ENCODE measurements at regions not wholly inside any gene's neighbourhood (a gene's known extent, or its start where the extent isn't known, plus 50 kb on each side); places are given as distances from the start of the nearest gene placed in this dataset.

DNA sequence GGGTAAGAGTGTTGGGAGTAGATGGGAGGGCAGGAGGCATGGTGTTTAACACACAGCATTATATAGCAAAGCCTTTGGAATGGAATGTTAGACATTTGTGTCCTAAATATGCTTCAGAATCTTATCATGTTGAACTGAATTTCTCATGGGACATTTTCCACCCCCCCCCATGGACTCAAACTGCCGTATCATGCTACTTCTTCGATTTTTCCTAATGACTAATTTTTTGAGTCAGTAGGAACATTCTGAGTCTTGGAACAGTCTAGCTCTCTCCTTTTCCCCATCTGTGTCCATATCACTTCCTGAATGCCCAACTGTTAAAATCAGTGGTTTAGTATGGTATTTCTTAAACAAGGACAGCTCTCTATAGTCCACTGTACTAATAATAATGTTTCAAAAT is 380.6 kb downstream of the TLE4 start:
- Histone ChIP-seq H3K4me1 (ENCODE audit: insufficient read depth, low read length) (no peaks in the 10 kb centered on the region), H3K27me3 (ENCODE audit: insufficient read depth, low read length) (no peaks in the 10 kb centered on the region), H3K27ac (ENCODE audit: low read length) (no peak overlapping the region), H3K9me3 (ENCODE audit: insufficient read depth, low read depth, low read length) (no peaks in the 10 kb centered on the region), H3K9ac (ENCODE audit: low read depth, low read length) (no peak overlapping the region), H3K36me3 (ENCODE audit: insufficient read depth, low read depth, low read length) (no peaks in the 10 kb centered on the region), H3K4me3 (ENCODE audit: low read length) (no peak overlapping the region)

DNA sequence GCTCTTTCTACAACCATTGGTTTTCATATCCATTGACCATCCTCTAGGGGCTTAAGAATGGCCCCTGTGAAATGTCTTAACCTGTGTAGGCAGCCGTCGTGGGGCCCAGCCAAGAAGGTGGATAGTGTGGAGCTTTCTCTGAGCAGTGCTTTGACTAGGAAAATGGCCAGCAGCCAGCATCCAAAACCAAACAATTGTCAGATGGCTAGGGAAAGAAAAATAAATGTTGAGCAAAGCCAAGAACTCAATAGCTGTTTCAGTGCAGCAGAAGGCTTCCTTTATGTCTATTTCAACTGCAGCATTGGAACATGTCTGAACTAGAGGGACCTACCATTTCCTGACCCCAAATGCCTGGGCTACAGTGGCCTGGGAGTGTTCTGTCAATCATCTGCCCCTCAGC is 374.9 kb downstream of the TLE4 start:
- H3K27ac ChIP-seq (ENCODE audit: low read length) = no peak overlapping the region
- no peaks in the 10 kb centered on the region for H3K27me3 ChIP-seq (ENCODE audit: insufficient read depth, low read length)
- H3K9ac ChIP-seq (ENCODE audit: low read depth, low read length) = no peak overlapping the region
- H3K4me3 ChIP-seq (ENCODE audit: low read length) = no peak overlapping the region
- no peaks in the 10 kb centered on the region for H3K9me3 ChIP-seq (ENCODE audit: insufficient read depth, low read depth, low read length)
- no peaks in the 10 kb centered on the region for H3K36me3 ChIP-seq (ENCODE audit: insufficient read depth, low read depth, low read length)
- no peaks in the 10 kb centered on the region for H3K4me1 ChIP-seq (ENCODE audit: insufficient read depth, low read length)

DNA sequence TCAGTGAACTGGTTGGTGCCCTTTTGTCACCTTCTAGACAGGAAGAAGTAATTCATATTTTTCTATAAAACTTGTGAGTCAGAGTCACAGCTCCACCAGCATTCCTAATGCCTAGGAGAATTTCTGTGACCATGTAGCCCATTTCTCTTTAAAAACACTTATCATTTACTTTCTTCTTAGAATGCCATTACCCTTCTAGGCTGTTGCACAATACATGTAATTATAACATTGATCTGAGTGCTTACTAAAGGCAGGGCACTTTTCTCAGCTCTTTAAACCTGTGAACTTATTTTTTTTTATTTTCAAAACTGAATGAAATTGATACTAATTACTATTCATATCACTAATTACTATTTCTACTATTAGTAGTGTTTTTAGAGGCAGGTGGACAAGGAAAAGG is 373.7 kb downstream of the TLE4 start:
- Histone ChIP-seq H3K27me3 (ENCODE audit: insufficient read depth, low read length) (no peaks in the 10 kb centered on the region), H3K4me3 (ENCODE audit: low read length) (no peak overlapping the region), H3K9ac (ENCODE audit: low read depth, low read length) (no peak overlapping the region), H3K36me3 (ENCODE audit: insufficient read depth, low read depth, low read length) (no peaks in the 10 kb centered on the region), H3K27ac (ENCODE audit: low read length) (no peak overlapping the region), H3K4me1 (ENCODE audit: insufficient read depth, low read length) (no peaks in the 10 kb centered on the region), H3K9me3 (ENCODE audit: insufficient read depth, low read depth, low read length) (no peaks in the 10 kb centered on the region)

DNA sequence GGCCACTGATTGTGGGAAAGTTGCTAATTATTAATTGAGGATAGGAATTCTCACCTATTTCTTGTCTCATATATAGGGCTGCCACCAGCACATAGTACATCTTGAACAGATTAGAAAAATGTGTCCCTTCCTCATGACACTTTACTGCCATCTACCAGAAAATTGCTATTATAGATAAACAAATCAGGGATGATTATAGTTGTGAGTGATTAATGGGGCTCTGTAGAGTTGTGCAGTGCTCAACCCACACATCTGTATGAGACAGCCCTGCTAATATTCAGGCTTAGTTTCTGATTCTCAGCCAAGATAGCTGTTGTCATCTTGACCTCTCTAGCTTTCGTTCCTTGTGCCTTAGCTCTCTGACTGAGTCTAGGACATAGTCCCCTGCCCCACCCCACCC is 373.3 kb downstream of the TLE4 start:
- Histone ChIP-seq H3K27me3 (ENCODE audit: insufficient read depth, low read length) (no peaks in the 10 kb centered on the region), H3K4me3 (ENCODE audit: low read length) (no peak overlapping the region), H3K9ac (ENCODE audit: low read depth, low read length) (no peak overlapping the region), H3K36me3 (ENCODE audit: insufficient read depth, low read depth, low read length) (no peaks in the 10 kb centered on the region), H3K27ac (ENCODE audit: low read length) (no peak overlapping the region), H3K4me1 (ENCODE audit: insufficient read depth, low read length) (no peaks in the 10 kb centered on the region), H3K9me3 (ENCODE audit: insufficient read depth, low read depth, low read length) (no peaks in the 10 kb centered on the region)

DNA sequence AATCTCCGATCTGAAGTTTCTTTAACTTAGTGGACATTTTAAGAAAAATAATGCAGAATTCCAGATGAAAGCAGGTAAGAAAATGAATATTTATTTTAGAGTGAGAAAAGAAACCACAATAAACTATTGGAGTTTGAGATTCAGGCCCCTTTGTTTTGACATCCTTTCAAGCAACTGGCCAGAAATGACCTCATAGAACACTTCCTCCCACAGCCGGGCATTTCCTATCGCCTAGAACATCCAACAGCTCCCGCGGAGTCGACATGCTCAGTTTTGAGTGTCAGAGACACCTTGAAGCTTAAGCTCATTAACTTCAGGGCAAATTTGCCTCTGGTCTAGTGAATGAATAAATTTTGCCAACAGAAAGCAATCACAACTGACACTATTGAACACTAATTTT is 369.2 kb downstream of the TLE4 start:
- Histone ChIP-seq H3K9me3 (ENCODE audit: insufficient read depth, low read depth, low read length) (no peaks in the 10 kb centered on the region), H3K27ac (ENCODE audit: low read length) (no peak overlapping the region), H3K4me3 (ENCODE audit: low read length) (no peak overlapping the region), H3K9ac (ENCODE audit: low read depth, low read length) (no peak overlapping the region), H3K36me3 (ENCODE audit: insufficient read depth, low read depth, low read length) (no peaks in the 10 kb centered on the region), H3K4me1 (ENCODE audit: insufficient read depth, low read length) (no peaks in the 10 kb centered on the region), H3K27me3 (ENCODE audit: insufficient read depth, low read length) (no peaks in the 10 kb centered on the region)

DNA sequence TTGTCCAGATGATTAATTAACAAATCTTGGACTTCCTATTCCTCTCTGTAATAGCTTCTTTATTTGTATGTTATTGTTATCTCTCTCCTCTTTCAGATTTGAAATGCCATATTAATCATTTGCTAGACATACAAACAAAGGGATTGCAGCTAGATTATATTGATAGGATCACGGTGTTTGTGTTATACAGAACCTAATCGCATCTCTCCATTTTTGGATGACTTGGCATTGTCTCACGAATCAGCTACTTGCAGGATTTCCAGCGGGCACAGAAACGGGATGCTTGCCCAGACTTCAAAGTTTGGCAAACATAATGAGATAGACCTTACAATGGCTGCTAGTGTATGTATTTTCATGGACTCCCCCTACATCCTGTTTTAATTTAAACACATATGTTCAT is 368.1 kb downstream of the TLE4 start:
- H3K36me3 ChIP-seq (ENCODE audit: insufficient read depth, low read depth, low read length) = no peaks in the 10 kb centered on the region
- H3K9me3 ChIP-seq (ENCODE audit: insufficient read depth, low read depth, low read length) = no peaks in the 10 kb centered on the region
- H3K27me3 ChIP-seq (ENCODE audit: insufficient read depth, low read length) = no peaks in the 10 kb centered on the region
- no peak overlapping the region for H3K9ac ChIP-seq (ENCODE audit: low read depth, low read length)
- no peak overlapping the region for H3K4me3 ChIP-seq (ENCODE audit: low read length)
- no peaks in the 10 kb centered on the region for H3K4me1 ChIP-seq (ENCODE audit: insufficient read depth, low read length)
- H3K27ac ChIP-seq (ENCODE audit: low read length) = no peak overlapping the region

DNA sequence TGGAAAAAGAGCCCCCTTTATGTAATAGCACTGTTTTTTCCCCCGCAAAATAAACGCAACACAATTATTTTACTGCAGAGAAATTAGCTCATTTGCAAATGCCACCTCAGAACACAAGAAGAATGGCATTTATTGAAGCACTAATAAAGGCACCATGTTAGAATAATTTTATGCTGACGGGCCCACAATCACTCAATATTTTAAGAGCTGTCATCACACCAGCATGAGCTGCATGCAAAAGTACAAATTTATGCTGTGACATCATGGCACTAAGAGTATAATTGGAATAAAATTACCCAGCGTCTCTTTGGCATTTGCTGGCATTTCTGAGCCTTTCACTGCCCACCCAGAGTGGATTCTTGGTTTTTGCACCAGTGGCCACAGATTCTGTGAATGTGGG is 364.6 kb downstream of the TLE4 start:
- H3K27me3 ChIP-seq (ENCODE audit: insufficient read depth, low read length) = no peaks in the 10 kb centered on the region
- H3K9me3 ChIP-seq (ENCODE audit: insufficient read depth, low read depth, low read length) = no peaks in the 10 kb centered on the region
- H3K9ac ChIP-seq (ENCODE audit: low read depth, low read length) = no peak overlapping the region
- no peak overlapping the region for H3K4me3 ChIP-seq (ENCODE audit: low read length)
- H3K27ac ChIP-seq (ENCODE audit: low read length) = no peak overlapping the region
- no peaks in the 10 kb centered on the region for H3K4me1 ChIP-seq (ENCODE audit: insufficient read depth, low read length)
- H3K36me3 ChIP-seq (ENCODE audit: insufficient read depth, low read depth, low read length) = no peaks in the 10 kb centered on the region

DNA sequence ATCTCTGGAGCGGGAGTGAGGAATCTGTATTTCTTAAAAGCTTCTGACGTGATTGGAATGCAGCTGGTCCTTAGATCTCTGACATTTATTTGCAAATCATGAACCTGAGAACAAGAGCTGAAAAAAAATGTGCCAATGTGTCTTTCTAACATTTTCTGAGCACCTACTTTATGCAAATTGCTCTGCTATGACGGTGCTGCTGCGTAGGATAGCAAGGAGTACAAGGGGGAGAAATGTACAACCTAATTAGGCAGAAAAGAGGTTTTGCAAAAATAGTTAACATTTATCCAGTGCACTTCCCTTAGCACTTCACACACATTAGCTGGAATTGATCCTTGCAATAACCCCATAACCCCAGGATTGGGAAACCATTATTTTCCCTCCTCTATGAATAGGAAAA is 357.5 kb downstream of the TLE4 start:
- Histone ChIP-seq H3K36me3 (ENCODE audit: insufficient read depth, low read depth, low read length) (no peaks in the 10 kb centered on the region), H3K27me3 (ENCODE audit: insufficient read depth, low read length) (no peaks in the 10 kb centered on the region), H3K9ac (ENCODE audit: low read depth, low read length) (no peak overlapping the region), H3K4me3 (ENCODE audit: low read length) (no peak overlapping the region), H3K9me3 (ENCODE audit: insufficient read depth, low read depth, low read length) (no peaks in the 10 kb centered on the region), H3K27ac (ENCODE audit: low read length) (no peak overlapping the region), H3K4me1 (ENCODE audit: insufficient read depth, low read length) (no peaks in the 10 kb centered on the region)

DNA sequence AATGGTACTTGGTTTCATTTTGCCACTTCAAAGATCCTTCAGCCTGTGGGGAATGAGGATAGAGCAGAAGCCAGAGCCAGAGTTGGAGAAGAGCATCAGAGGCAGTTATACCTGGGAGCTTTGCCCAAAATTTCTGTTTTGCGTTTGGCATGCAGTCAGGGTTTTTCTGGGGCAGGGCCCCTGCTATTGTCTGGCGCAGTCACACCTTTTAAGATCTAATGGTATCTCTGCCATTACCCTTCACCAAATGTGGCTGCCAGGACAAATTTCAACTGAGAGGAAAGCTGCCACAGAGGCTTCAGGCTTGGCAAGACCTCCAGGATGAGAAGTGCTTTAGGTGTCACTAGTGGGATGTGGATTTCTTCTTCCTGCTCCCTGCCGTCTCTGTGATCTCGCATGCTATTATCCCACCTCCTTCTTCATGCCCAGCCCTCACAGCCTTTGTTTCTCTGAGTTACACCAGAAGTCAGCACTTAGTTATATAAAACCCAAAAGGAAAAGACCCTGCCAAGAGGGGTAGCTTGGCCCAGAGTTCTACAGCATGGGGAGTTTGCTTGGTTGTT is 357.0 kb downstream of the TLE4 start:
- H3K27ac ChIP-seq (ENCODE audit: low read length) = no peak overlapping the region
- no peaks in the 10 kb centered on the region for H3K27me3 ChIP-seq (ENCODE audit: insufficient read depth, low read length)
- no peaks in the 10 kb centered on the region for H3K36me3 ChIP-seq (ENCODE audit: insufficient read depth, low read depth, low read length)
- H3K9ac ChIP-seq (ENCODE audit: low read depth, low read length) = no peak overlapping the region
- no peaks in the 10 kb centered on the region for H3K4me1 ChIP-seq (ENCODE audit: insufficient read depth, low read length)
- no peak overlapping the region for H3K4me3 ChIP-seq (ENCODE audit: low read length)
- H3K9me3 ChIP-seq (ENCODE audit: insufficient read depth, low read depth, low read length) = no peaks in the 10 kb centered on the region

DNA sequence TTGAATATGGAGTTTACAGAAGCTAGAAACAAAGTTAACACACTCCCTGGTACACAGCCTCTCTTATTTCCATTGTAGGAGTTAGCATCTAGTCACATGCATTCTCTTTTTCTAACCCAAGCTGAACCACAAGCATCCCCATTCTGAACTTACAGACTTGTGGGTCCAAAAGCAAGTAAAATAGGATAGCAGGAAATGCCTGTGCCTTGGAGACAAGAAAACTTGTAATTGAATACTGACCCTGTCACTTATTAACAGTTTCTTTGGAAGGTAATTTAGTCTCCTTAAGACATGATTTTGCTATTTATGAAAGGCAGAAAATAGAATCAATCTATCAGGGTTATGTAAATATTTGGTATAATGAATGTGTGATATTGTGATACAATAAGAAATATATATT is 353.6 kb downstream of the TLE4 start:
- H3K4me3 ChIP-seq (ENCODE audit: low read length) = no peak overlapping the region
- H3K9me3 ChIP-seq (ENCODE audit: insufficient read depth, low read depth, low read length) = no peaks in the 10 kb centered on the region
- H3K27ac ChIP-seq (ENCODE audit: low read length) = no peak overlapping the region
- no peak overlapping the region for H3K9ac ChIP-seq (ENCODE audit: low read depth, low read length)
- H3K27me3 ChIP-seq (ENCODE audit: insufficient read depth, low read length) = no peaks in the 10 kb centered on the region
- no peaks in the 10 kb centered on the region for H3K4me1 ChIP-seq (ENCODE audit: insufficient read depth, low read length)
- no peaks in the 10 kb centered on the region for H3K36me3 ChIP-seq (ENCODE audit: insufficient read depth, low read depth, low read length)

DNA sequence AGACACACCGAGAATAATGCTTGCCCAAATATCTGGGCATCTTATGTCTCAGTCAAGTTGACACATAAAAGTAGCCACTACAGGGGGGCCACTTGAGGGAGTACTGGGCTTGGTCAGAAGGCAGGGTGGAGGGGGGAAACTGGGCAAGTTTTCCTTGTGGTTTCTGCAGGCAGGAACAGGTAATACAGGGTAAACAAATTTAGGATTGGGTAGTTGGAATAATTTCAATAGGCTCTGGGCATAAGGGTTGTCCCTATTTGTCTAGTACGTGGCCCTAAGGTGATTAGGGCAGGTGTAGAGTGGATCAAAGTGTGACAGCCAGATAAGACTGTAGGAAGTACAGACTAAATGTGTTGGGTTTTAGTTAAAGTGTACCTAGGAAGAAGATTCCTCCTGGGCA is 353.1 kb downstream of the TLE4 start:
- H3K36me3 ChIP-seq (ENCODE audit: insufficient read depth, low read depth, low read length) = no peaks in the 10 kb centered on the region
- H3K4me1 ChIP-seq (ENCODE audit: insufficient read depth, low read length) = no peaks in the 10 kb centered on the region
- no peaks in the 10 kb centered on the region for H3K27me3 ChIP-seq (ENCODE audit: insufficient read depth, low read length)
- no peak overlapping the region for H3K4me3 ChIP-seq (ENCODE audit: low read length)
- H3K9me3 ChIP-seq (ENCODE audit: insufficient read depth, low read depth, low read length) = no peaks in the 10 kb centered on the region
- H3K9ac ChIP-seq (ENCODE audit: low read depth, low read length) = no peak overlapping the region
- H3K27ac ChIP-seq (ENCODE audit: low read length) = no peak overlapping the region

DNA sequence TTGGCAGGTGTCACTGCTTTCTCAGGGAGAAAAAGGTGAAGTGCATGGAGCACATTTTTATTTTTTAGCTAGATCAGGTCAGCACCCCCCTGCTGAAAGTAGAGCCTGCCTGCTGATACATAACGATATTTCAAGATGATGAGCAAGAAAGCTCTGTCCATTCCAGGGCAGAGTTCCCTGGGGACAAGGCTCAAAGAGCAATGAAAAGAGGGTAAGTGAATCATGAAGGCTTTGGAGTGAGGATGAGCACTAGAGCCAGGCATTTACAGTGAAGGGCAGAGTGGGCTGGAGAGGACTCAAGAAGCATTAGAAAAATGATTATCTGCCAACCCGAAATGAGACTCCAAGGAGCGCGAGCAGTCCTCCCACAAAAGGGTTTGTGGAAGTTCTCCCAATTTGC is 345.7 kb downstream of the TLE4 start:
- H3K9me3 ChIP-seq (ENCODE audit: insufficient read depth, low read depth, low read length) = no peaks in the 10 kb centered on the region
- H3K4me1 ChIP-seq (ENCODE audit: insufficient read depth, low read length) = no peaks in the 10 kb centered on the region
- H3K27me3 ChIP-seq (ENCODE audit: insufficient read depth, low read length) = no peaks in the 10 kb centered on the region
- no peaks in the 10 kb centered on the region for H3K36me3 ChIP-seq (ENCODE audit: insufficient read depth, low read depth, low read length)
- H3K27ac ChIP-seq (ENCODE audit: low read length) = no peak overlapping the region
- no peak overlapping the region for H3K4me3 ChIP-seq (ENCODE audit: low read length)
- no peak overlapping the region for H3K9ac ChIP-seq (ENCODE audit: low read depth, low read length)

DNA sequence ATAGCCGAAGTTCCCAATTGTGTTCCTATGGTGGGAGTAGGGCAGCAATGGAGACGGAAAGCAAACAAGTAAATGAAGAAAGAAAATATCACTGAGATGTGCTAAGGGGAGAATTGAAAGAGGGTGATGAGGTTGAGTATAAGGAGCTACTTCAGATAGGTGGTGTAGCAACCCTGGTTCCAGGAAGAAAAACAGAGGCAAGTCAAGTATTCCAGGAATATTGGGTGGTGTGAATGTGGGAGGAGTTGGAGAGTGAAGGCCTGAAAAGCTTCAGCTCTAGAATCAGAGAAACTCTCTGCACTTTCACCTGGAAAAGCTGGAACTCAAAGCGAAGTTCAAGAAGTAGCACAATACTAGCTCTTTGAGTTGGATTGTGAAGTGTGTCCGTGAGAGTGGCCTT is 342.1 kb downstream of the TLE4 start:
- Histone ChIP-seq H3K9ac (ENCODE audit: low read depth, low read length) (no peak overlapping the region), H3K36me3 (ENCODE audit: insufficient read depth, low read depth, low read length) (no peaks in the 10 kb centered on the region), H3K27ac (ENCODE audit: low read length) (no peak overlapping the region), H3K4me1 (ENCODE audit: insufficient read depth, low read length) (no peaks in the 10 kb centered on the region), H3K27me3 (ENCODE audit: insufficient read depth, low read length) (no peaks in the 10 kb centered on the region), H3K4me3 (ENCODE audit: low read length) (no peak overlapping the region), H3K9me3 (ENCODE audit: insufficient read depth, low read depth, low read length) (no peaks in the 10 kb centered on the region)

Measured in iPS-20b (cell line).